Activated CD8-positive, alpha-beta memory T cell treated with anti-CD3 and anti-CD28 coated beads, Interleukin-2, amount 50 U/mL, for 48 hours (primary cell): ENCODE measurements at regions not wholly inside any gene's neighbourhood (a gene's known extent, or its start where the extent isn't known, plus 50 kb on each side); places are given as distances from the start of the nearest gene placed in this dataset.
A peak's percentile ranks its signal among the peaks of the same experiment; 100 is the strongest.
"Not testable (repeated sequence)": the region's sequence is repeated elsewhere in the genome, so short reads cannot be mapped to it uniquely, and the experiment has no call there.

Experiments
- DNase-seq: peaks from one replicate; pipeline ENCODE4 v3.0.0-alpha.2; 2020

DNA sequence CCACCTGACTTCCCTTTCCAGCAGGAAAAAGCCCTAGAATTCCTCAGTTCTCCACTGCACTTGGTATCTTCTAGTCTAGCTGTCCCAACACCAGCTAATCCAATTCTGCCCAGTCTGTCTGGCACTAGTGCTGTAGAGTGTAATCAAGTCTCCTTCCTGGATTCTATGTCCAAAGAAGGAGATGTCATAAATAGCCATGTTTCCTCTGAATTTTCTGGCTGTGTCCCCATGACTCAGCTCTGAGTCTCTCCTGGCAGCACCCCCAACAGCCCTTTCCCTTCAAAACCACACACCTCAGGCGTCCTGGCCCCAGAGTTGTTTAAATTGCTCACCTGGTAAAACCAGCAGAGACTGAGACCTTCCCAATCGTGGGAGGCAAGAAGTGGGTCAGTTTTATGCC lies 197.2 kb downstream of the GRXCR1 start:
- DNase-seq = no peak

DNA sequence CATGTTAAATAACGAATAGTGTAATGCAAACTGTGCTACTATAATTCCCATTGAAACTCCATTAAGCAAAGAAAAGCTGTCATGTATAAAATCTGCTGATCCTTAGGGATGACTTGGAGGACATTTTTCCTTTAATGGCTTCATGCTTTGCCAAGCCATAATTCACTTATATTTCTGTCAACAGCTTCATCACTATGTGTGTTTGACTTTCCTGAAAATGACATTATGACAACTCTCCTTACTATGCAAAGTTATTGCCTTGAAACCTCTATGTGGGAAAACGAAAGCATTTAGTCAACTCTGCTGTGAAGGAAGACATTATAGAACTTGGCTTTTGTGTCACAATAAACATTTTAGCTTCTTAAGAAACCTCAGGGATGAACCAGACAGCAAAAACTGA lies 210.5 kb downstream of the GRXCR1 start:
- no peak for DNase-seq

GRCh38 chr4:43112139-43112538 lies 219.6 kb downstream of the GRXCR1 start:
- DNase-seq = no peak

DNA sequence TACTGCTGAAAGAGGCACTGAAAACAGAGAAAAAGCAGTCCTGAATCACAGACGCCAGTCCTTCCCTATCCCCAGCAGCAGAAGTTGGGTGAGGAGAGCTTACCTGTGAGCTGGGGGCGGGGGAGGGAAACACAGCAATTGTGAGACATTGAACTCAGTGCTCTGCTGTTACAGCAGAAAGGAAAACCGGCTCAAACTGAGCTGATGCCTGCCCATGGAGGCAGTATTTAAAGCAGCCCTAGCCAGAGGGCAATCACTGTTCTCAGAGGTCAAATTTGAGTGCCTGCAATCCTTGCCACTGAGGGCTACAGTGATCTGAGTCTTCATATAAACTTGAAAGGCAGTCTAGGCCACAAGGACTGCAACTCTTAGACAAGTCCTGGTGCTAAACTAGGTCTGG lies 220.7 kb downstream of the GRXCR1 start:
- DNase-seq = no peak

DNA sequence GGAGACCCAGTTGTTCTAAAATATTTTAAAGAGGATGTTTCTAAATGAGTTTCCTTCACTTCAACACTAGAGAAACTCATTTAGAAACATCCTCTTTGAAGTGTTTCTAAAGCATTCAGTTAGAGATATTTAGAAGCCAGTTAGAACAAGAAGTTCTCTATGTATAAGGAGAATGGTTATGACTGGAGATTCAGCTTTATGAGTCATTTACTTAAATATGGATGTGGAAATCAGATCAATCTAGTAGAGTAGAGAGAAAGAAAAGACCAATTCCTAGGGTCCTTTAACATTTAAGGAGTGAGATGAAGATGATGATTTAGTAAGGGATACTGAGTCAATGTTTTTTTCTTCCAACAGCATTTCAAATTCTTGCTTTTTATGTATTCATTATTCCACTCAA lies 234.1 kb downstream of the GRXCR1 start:
- DNase-seq = no peak

DNA sequence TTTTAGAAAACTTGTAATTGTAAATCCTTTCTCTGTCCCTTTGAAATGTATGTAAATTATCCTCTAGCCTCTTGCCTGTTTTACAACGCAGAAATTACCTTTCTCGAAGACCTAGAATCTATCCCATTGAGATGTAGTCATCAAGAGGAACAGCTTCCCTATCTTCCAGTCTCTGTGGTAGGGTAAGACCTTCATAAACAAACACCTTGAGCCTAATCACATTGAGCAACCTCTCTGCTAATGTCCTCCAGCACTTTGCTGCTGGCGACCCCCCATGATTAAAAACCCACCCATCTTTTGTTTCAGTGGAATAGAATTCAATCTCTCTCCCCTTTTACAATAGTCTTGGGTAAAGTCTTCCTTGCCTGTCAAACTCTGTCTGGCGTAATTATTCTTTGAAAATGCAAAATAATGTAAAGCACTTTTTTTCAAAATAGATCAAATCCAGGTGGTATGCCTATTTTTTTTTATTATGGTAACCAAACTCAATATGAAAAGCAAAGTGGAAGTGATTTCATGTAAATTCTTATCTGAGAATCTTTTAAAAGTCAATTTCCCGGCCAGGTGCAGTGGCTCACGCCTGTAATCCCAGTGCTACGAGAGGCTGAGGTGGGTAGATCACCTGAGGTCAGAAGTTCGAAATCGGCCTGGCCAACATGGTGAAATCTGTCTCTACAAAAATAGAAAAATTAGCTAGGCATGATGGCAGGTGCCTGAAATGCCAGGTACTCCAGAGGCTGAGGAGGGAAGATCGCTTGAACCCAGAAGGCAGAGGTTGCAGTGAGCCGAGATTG lies 237.9 kb downstream of the GRXCR1 start:
- DNase-seq = no peak

- peak; percentile 75 for DNase-seq
Measured at GRCh38 chr4:43132010-43132582, 239.6 kb downstream of the GRXCR1 start.

- no peak for DNase-seq
Measured at GRCh38 chr4:43133566-43133965, 241.1 kb downstream of the GRXCR1 start.

GRCh38 chr4:43136752-43137151 lies 244.2 kb downstream of the GRXCR1 start:
- DNase-seq = no peak

GRCh38 chr4:43146198-43146597 lies 253.7 kb downstream of the GRXCR1 start:
- DNase-seq = no peak

- no peak for DNase-seq
Measured at GRCh38 chr4:43148481-43148880, 256.0 kb downstream of the GRXCR1 start.

DNA sequence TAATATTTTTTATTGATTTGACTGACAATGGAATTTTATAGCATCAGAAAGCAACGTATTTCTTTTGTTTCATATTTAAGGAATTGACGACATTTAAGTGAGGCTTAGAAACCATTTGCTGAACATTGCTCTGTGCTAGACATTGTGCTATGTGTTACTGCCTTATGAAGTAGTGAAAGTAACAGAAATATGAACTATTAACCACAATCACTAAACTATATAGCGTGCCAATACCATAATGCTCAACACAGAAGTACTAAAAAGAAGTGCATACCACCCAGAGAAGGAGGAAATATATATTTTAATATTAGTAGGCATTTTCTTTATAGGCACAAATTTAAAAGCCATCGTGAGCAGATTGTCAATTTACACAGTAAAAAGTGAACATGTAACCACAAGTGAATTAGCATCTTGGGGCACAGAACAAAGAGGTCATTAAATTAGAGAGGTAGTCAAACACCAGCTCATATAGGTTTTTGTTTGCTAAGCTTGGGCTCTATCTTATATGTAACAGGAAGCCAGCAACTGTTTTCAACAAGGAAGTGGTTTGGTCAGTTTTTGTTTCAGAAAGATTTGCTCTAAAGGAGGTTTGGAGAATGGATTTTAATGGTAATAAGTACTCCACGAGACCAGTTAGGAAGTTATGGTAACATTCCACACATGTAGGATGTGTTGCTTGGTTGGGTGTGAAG lies 270.7 kb downstream of the GRXCR1 start:
- no peak for DNase-seq

DNA sequence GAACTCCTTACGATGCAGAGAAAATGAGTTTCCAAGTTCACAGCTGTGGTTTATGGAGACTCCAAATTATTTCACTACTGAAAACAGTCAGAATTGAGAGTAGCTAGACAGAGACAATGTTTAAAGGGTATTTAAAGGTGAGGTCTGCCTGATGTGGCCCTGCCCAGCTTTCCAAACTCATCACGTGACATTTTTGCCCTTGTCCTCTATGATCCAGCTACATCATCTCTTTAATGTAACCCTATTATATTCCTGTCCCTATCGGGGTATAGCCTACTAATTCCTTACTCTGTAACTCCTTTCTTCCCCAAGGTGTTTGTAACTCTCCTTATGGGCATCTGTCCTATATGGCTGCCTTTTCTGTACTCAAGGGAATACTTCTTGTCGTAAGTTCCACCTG lies 297.2 kb downstream of the GRXCR1 start:
- DNase-seq = no peak

- not testable (repeated sequence) for DNase-seq
Measured at GRCh38 chr4:43212576-43212975, 320.1 kb downstream of the GRXCR1 start.

DNA sequence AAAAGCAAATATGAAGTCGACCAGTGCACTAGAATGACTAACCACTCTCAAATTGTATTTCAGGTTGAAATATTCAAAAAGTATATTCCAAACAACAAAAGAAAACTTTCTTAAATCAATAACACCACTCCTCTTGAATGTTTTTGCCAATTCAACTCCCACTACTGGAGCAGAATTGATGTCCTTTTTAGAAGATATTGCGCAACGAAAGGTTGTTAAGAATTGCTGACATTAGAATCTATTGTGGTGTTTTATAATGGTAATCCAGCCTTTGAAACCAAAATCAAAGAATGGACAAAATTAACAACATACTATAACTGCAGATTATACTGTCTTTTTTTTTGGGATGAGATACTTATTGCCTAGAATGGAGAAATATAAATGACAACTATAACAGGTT lies 331.3 kb downstream of the GRXCR1 start:
- no peak for DNase-seq

- no peak for DNase-seq
Measured at GRCh38 chr4:43224559-43224958, 332.0 kb downstream of the GRXCR1 start.

- no peak for DNase-seq
Measured at GRCh38 chr4:43233321-43233720, 340.8 kb downstream of the GRXCR1 start.

DNA sequence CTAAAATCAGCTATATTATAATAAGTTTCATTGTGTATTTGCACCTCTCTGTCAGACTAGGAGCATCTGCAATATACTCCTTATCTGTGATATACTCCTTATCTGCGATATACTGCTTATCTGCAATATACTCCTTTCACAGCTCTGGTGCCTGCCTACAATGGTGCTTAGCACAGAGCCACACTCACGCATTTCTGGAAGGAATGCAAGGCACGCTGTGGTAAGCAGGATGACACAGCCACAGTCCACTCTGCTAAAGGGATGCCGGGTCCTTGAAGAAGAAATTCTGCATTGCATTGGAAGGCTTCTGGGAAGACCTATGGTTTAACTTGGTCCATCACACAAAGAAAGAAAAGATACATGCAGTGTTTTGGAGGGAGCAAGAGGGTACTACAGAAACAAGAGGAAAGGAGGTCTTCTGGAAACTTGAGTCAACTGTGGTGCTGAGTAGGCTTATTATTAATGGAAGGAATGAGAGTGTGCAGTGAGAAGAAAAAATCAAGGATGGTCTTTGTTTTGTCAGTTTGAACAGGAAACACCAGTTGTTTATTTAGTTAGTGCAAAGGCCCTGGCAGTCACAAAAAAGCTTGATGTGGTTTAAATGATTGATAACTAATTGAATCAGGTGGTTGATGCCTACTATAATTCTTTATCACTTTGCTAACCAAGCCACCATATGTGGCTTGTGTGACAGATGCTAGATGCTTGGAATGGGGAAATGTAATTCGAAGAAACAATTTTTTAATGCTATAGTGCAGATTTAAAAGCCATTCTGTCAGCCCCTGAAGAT lies 342.3 kb downstream of the GRXCR1 start:
- DNase-seq = no peak

- no peak for DNase-seq
Measured at GRCh38 chr4:43238008-43238407, 345.5 kb downstream of the GRXCR1 start.

DNA sequence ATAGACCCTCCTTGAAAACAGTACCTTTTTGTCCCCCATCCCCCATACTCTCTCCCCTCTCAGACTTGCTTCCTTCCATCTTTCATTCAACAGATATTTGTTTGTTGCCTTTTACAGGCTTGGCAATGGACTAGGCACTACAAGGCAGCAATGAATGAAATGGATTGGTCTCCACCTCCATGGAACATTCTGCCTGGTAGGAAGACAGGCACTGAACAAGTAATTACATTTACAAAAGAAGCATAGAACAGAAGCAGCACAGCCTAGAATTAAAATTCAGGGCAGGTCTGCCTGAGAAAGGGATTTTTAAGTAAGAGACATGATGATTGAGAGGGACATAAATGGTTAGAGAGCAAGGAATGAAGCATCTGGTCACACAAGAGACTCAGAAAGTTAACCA lies 346.1 kb downstream of the GRXCR1 start:
- DNase-seq = no peak

DNA sequence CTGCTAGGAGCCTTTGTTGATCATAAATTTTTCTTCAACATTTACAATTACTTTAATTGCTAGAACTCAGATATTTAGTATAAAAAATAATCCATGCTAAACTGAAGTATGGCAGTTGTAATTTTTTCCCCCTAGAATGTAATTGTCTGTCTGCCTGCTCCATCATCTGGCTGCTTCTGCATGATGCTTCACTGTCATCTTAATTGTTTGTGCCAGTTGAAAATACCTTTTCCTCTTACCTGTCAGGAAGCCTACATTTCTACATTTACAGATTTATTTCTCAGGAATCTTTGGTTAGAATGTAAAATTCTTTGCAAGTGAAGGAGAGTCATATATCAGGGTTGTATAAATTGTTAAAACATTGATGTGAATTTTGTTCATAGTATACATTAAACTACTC lies 348.6 kb downstream of the GRXCR1 start:
- no peak for DNase-seq

DNA sequence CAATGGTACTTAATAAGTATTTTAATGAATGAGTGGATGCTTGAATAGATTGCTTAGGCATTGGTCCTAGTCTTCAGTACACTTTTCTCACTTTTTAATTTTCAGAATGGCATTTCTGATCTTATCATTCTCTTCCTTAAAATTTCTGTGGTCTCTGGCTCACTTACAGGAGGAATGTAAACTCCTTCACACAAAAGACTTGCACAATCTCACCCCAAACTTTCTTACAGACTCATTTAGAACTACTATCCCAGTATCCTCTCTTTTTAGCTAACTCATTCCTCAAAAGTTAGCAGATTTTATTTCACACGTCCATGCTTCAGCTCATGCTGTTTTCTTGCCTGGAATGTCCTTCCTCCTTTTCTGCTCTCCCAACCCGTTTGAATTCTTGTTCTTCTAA lies 350.1 kb downstream of the GRXCR1 start:
- no peak for DNase-seq

GRCh38 chr4:43243433-43244116 lies 351.1 kb downstream of the GRXCR1 start:
- DNase-seq = no peak
